Stimulated activated CD4-positive, alpha-beta T cell treated with anti-CD3 and anti-CD28 coated beads, Interleukin-12 subunit alpha, Interleukin-12 subunit beta, amount 100 ng/mL, for 24 hours (primary cell): ENCODE measurements at regions not wholly inside any gene's neighbourhood (a gene's known extent, or its start where the extent isn't known, plus 50 kb on each side); places are given as distances from the start of the nearest gene placed in this dataset.

Experiments used
- DNase-seq, 2 experiments: peaks; one replicate each; pipeline ENCODE4 v3.0.0-alpha.2; 2020; ENCODE audit warnings: low read depth in 2 of 2

- DNase-seq, result no peak
Measured at GRCh38 chr4:89549907-89550306, 242.3 kb upstream of the GPRIN3 start.

GRCh38 chr4:89545315-89545714 lies 237.7 kb upstream of the GPRIN3 start:
- no peak for DNase-seq

- DNase-seq, result no peak
Measured at GRCh38 chr4:89541998-89542397, 234.4 kb upstream of the GPRIN3 start.

GRCh38 chr4:89539797-89540711 lies 232.5 kb upstream of the GPRIN3 start:
- no peak for DNase-seq

- no peak for DNase-seq
Measured at GRCh38 chr4:89539374-89539773, 231.8 kb upstream of the GPRIN3 start.

- no peak for DNase-seq
Measured at GRCh38 chr4:89538886-89539285, 231.3 kb upstream of the GPRIN3 start.

GRCh38 chr4:89538171-89538570 lies 230.6 kb upstream of the GPRIN3 start:
- no peak for DNase-seq

GRCh38 chr4:89537281-89537680 lies 229.7 kb upstream of the GPRIN3 start:
- DNase-seq, result no peak

- no peak for DNase-seq
Measured at GRCh38 chr4:89535251-89535650, 227.7 kb upstream of the GPRIN3 start.

- DNase-seq, result no peak
Measured at GRCh38 chr4:89534356-89534755, 226.8 kb upstream of the GPRIN3 start.

GRCh38 chr4:89531932-89532640 lies 224.5 kb upstream of the GPRIN3 start:
- DNase-seq, result no peak

GRCh38 chr4:89528526-89529133 lies 221.0 kb upstream of the GPRIN3 start:
- no peak for DNase-seq

GRCh38 chr4:89521826-89522225 lies 214.2 kb upstream of the GPRIN3 start:
- DNase-seq, result no peak

- DNase-seq, result no peak
Measured at GRCh38 chr4:89519771-89520320, 212.2 kb upstream of the GPRIN3 start.

- no peak for DNase-seq
Measured at GRCh38 chr4:89518259-89518658, 210.7 kb upstream of the GPRIN3 start.

GRCh38 chr4:89514811-89515210 lies 207.2 kb upstream of the GPRIN3 start:
- no peak for DNase-seq

GRCh38 chr4:89511776-89512175 lies 204.2 kb upstream of the GPRIN3 start:
- DNase-seq, result no peak

GRCh38 chr4:89509708-89510281 lies 202.2 kb upstream of the GPRIN3 start:
- no peak for DNase-seq

- no peak for DNase-seq
Measured at GRCh38 chr4:89506866-89507491, 199.4 kb upstream of the GPRIN3 start.

- DNase-seq, result no peak
Measured at GRCh38 chr4:89502581-89502980, 195.0 kb upstream of the GPRIN3 start.

- no peak for DNase-seq
Measured at GRCh38 chr4:89497517-89498308, 190.1 kb upstream of the GPRIN3 start.
